SK-N-SH (cell line): ENCODE measurements at regions not wholly inside any gene's neighbourhood (a gene's known extent, or its start where the extent isn't known, plus 50 kb on each side); places are given as distances from the start of the nearest gene placed in this dataset.
A peak's percentile ranks its signal among the peaks of the same experiment; 100 is the strongest.

Experiments used
- CTCF ChIA-PET: fragments of 300-600, 350-600 bp; formaldehyde crosslinking; extraction: SDS; loops from one replicate; lab custom pipeline; 2021; lab: Yijun Ruan, JAX
- POLR2A ChIA-PET: fragments of 350-600 bp; sonication (Branson Sonifier 250); formaldehyde crosslinking; extraction: SDS; loops from one replicate; lab custom pipeline; 2020; ENCODE audit warnings: antibody characterized with exemption, inconsistent platforms; lab: Yijun Ruan, JAX
- DNase-seq: peaks from one replicate; pipeline ENCODE4 v3.0.0; 2012
- H2AFZ ChIP-seq: fragments of 200-600 bp; sonication (generic); 2 replicates; pipeline ENCODE4 v1.8.1; 2016; ENCODE audit warnings: antibody characterized with exemption, mild to moderate bottlenecking, low read depth
- H3F3A ChIP-seq: fragments of 200-600 bp; sonication (generic); replicated peaks from 2 replicates; pipeline ENCODE3; 2016; ENCODE audit warnings: antibody characterized with exemption, mild to moderate bottlenecking; ENCODE audit not compliant: insufficient read depth
- H3K27ac ChIP-seq, 2 experiments: fragments of 200-500 bp in 1 of 2; fragments of 200-600 bp in 1 of 2; sonication (Bioruptor generic) in 1 of 2; sonication (generic), shearing (Covaris generic) in 1 of 2; 2 replicates each; pipeline versions ENCODE4 v1.5.1 to v1.6.1; 2014 to 2016; ENCODE audit warnings: low read depth in 2 of 2, inconsistent platforms in 1 of 2, low read length in 1 of 2, mild to moderate bottlenecking in 1 of 2, mixed read lengths in 1 of 2
- H3K27me3 ChIP-seq: fragments of 200-600 bp; sonication (generic), shearing (Covaris generic); 2 replicates; pipeline ENCODE4 v1.6.1; 2016; ENCODE audit warnings: mixed run types; ENCODE audit not compliant: insufficient read depth
- H3K36me3 ChIP-seq, 2 experiments: fragments of 200-500 bp in 1 of 2; fragments of 200-600 bp in 1 of 2; sonication (Bioruptor generic) in 1 of 2; sonication (generic) in 1 of 2; replicated peaks in 1 of 2; 2 replicates each; pipeline versions ENCODE3 to v1.5.1; 2014 to 2016; ENCODE audit warnings: low read length in 1 of 2, mild to moderate bottlenecking in 1 of 2; ENCODE audit not compliant: insufficient read depth in 2 of 2, control insufficient read depth in 1 of 2
- H3K4me1 ChIP-seq, 2 experiments: fragments of 200-500 bp in 1 of 2; fragments of 200-600 bp in 1 of 2; sonication (Bioruptor generic) in 1 of 2; sonication (generic), shearing (Covaris generic) in 1 of 2; 2 replicates each; pipeline versions ENCODE4 v1.5.1 to v1.6.1; 2014 to 2016; ENCODE audit warnings: low read depth in 1 of 2, low read length in 1 of 2, mixed run types in 1 of 2; ENCODE audit not compliant: insufficient read depth in 2 of 2, control insufficient read depth in 1 of 2
- H3K4me2 ChIP-seq: fragments of 200-600 bp; sonication (generic), shearing (Covaris generic); 2 replicates; pipeline ENCODE4 v1.6.1; 2017; ENCODE audit warnings: mixed run types
- H3K4me3 ChIP-seq, 2 experiments: fragments of 200-500 bp in 1 of 2; fragments of 200-600 bp in 1 of 2; sonication (Bioruptor generic) in 1 of 2; sonication (generic), shearing (Covaris generic) in 1 of 2; 2 replicates each; pipeline versions ENCODE4 v1.5.1 to v1.8.1; 2014 to 2016; ENCODE audit warnings: low read depth in 2 of 2, inconsistent platforms in 1 of 2, low read length in 1 of 2, mild to moderate bottlenecking in 1 of 2, mixed read lengths in 1 of 2, moderate library complexity in 1 of 2
- H3K79me2 ChIP-seq: fragments of 200-600 bp; sonication (generic); 2 replicates; pipeline ENCODE4 v1.8.1; 2017; ENCODE audit warnings: mild to moderate bottlenecking; ENCODE audit not compliant: insufficient read depth
- H3K9ac ChIP-seq: fragments of 200-600 bp; sonication (generic); 2 replicates; pipeline ENCODE4 v1.6.1; 2017; ENCODE audit warnings: mixed run types
- H3K9me2 ChIP-seq: fragments of 200-600 bp; sonication (generic); 2 replicates; pipeline ENCODE4 v1.6.1; 2017; ENCODE audit warnings: mixed run types
- H3K9me3 ChIP-seq: fragments of 200-600 bp; sonication (generic); 2 replicates; pipeline ENCODE4 v1.6.1; 2017; ENCODE audit warnings: mixed run types, mild to moderate bottlenecking, moderate library complexity
- H4K20me1 ChIP-seq: fragments of 200-600 bp; sonication (generic); 2 replicates; pipeline ENCODE4 v1.6.1; 2017; ENCODE audit warnings: mild to moderate bottlenecking, mixed run types; ENCODE audit not compliant: insufficient read depth
- FOXJ3 ChIP-seq: sonication (generic); formaldehyde crosslinking; IDR thresholded peaks from 2 replicates; pipeline ENCODE4 v1.5.1; 2020; ENCODE audit warnings: mild to moderate bottlenecking, missing genetic modification reagents
- GABPA ChIP-seq: IDR thresholded peaks from 2 replicates; pipeline ENCODE4 v1.4.0; 2012; ENCODE audit warnings: low read depth, mild to moderate bottlenecking
- GATA2 ChIP-seq: sonication (generic); formaldehyde crosslinking; IDR thresholded peaks from 2 replicates; pipeline ENCODE4 v1.5.0; 2020; ENCODE audit warnings: mild to moderate bottlenecking, missing genetic modification reagents
- NFIC ChIP-seq: IDR thresholded peaks from 2 replicates; pipeline ENCODE4 v1.4.0; 2012; ENCODE audit warnings: borderline replicate concordance
- NRF1 ChIP-seq: IDR thresholded peaks from 2 replicates; pipeline ENCODE4 v1.6.1; 2012; ENCODE audit warnings: low read depth, mild to moderate bottlenecking, low read length
- RFX5 ChIP-seq: IDR thresholded peaks from 2 replicates; pipeline ENCODE4 v1.6.1; 2012; ENCODE audit warnings: mild to moderate bottlenecking, improper control_type of control experiment, low read length
- TCF12 ChIP-seq: IDR thresholded peaks from 2 replicates; pipeline ENCODE4 v1.4.0; 2012
- TEAD4 ChIP-seq: IDR thresholded peaks from 2 replicates; pipeline ENCODE4 v1.4.0; 2012; ENCODE audit warnings: mild to moderate bottlenecking, borderline replicate concordance; ENCODE audit not compliant: insufficient read depth
- WGBS: methylation state at CpG from one replicate; pipeline ENCODE4 v1.1.6; 2017; ENCODE audit warnings: low lambda C conversion rate; 5-methylcytosine and 5-hydroxymethylcytosine counted together
- TF ChIP-seq, protein P1 (sequence below): IDR thresholded peaks from 2 replicates; pipeline ENCODE4 v1.4.0; 2012; ENCODE audit warnings: low read depth, borderline replicate concordance
- TF ChIP-seq, protein P2 (sequence below): IDR thresholded peaks from 2 replicates; pipeline ENCODE4; 2012
- TF ChIP-seq, protein P3 (sequence below): fragments of 150-350 bp; IDR thresholded peaks from 2 replicates; pipeline ENCODE4 v1.6.1; 2016; ENCODE audit warnings: mild to moderate bottlenecking, low read depth, low read length
- TF ChIP-seq, protein P4 (sequence below): fragments of 200-600 bp; sonication (generic); IDR thresholded peaks from 2 replicates; pipeline ENCODE4 v1.6.1; 2017; ENCODE audit warnings: antibody characterized with exemption, mild to moderate bottlenecking, moderate library complexity

DNA sequence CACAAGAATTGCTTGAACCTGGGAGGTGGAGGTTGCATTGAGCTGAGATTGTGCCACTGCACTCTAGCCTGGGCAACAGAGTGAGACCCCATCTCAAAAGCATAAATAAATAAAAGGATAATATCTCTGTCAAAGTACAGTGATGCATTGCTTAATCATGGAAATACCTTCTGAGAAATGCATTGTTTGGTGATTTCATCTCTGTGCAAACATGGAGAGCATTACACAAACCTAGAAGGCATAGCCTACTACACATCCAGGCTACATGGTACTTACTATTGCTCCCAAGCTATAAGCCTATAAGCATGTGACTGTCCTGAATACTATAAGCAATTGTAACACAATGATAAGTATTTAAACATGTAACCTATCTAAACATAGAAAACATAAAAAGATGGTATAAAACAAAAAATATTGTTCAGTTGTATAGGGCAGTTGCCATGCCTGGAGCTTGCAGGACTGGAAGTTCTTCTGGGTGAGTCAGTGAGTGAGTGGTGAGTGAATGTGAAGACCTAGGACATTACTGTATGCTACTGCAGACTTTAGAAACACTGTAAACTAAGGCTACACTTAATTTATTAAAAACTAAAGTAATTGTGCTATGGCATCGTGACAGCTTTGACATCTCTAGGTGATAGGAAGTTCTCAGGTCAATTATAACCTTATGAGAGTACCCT is 93.6 kb upstream of the SNRPN start:
- Histone ChIP-seq H3K9me3 (no peaks in the 10 kb centered on the region), H3K4me3 (no peak overlapping the region), H3K9me2 (no peaks in the 10 kb centered on the region), H3K4me1 (peaks cover 3 to 12% of the 10 kb centered on the region in 2 experiments; a peak in 2 of 4 replicates), H3K4me2 (no peak overlapping the region)
- TF ChIP-seq, protein P1, sequence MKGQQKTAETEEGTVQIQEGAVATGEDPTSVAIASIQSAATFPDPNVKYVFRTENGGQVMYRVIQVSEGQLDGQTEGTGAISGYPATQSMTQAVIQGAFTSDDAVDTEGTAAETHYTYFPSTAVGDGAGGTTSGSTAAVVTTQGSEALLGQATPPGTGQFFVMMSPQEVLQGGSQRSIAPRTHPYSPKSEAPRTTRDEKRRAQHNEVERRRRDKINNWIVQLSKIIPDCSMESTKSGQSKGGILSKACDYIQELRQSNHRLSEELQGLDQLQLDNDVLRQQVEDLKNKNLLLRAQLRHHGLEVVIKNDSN, result no peak
- no peak for TF ChIP-seq TCF12
- no peak for TF ChIP-seq GABPA
- no peak for TF ChIP-seq NRF1
- TF ChIP-seq, protein P2, sequence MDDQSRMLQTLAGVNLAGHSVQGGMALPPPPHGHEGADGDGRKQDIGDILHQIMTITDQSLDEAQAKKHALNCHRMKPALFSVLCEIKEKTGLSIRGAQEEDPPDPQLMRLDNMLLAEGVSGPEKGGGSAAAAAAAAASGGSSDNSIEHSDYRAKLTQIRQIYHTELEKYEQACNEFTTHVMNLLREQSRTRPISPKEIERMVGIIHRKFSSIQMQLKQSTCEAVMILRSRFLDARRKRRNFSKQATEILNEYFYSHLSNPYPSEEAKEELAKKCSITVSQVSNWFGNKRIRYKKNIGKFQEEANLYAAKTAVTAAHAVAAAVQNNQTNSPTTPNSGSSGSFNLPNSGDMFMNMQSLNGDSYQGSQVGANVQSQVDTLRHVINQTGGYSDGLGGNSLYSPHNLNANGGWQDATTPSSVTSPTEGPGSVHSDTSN, result no peak
- TF ChIP-seq, all 33 proteins: peak for 0
- CTCF ChIA-PET, result no interaction called here
- H4K20me1 ChIP-seq, result no peaks in the 10 kb centered on the region
- H3K36me3 ChIP-seq, result no peaks in the 10 kb centered on the region
- WGBS, result 11% methylated on average over 1 of the region's 1 CpG
- peak overlapping the region in 1 of 2 experiments; percentile 92; a peak in 2 of 4 replicates for H3K27ac ChIP-seq
- no peak overlapping the region for H2AFZ ChIP-seq
- H3K27me3 ChIP-seq, result no peaks in the 10 kb centered on the region
- no peak for DNase-seq
- POLR2A ChIA-PET, result no interaction called here
- peaks cover 45% of the 10 kb centered on the region for H3F3A ChIP-seq
- peaks cover 24% of the 10 kb centered on the region for H3K79me2 ChIP-seq
- H3K9ac ChIP-seq, result no peak overlapping the region

DNA sequence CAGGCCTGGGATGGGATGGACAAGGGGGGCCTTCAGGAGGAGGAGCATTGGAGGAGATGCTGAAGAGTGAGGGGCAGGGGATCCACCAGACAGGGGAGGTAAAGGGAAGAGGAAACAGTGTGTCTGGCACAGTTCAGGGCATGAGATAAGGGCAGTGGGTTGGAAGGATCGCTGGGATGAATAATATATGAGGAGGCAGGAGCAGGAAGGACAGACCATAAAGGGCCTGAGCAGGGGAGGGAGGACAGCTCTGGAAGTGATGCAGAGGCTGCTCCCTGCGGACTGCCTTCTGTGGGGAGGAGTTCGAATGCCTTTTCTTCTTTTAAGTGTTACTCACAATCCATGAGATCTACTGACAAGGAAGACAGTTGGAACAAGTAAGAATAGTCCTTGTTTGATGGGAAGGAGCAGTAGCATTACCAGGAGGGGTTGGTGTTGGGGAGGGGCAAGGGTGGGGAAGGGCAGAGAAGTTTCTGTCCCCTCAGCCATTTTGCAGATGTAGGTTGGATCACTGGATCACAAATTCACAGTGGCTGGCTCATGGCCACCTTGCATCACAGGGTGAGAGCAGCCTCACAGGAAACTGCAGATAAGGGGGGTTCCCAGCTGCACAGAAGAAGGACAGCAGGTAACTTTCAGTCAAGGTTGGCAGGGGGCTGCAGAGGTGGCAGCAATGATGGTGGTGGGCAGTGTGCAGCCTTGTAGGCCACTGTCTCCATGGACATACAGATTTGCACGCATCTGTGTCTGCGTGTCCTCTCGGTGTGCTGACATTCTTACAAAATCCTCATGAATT is 91.9 kb upstream of the SNRPN start:
- peaks cover 38% of the 10 kb centered on the region for H3F3A ChIP-seq
- peak overlapping the region in 1 of 2 experiments; percentile 92; a peak in 3 of 4 replicates for H3K27ac ChIP-seq
- H4K20me1 ChIP-seq, result no peaks in the 10 kb centered on the region
- H3K4me2 ChIP-seq, result peak overlapping the region; percentile 77
- no peaks in the 10 kb centered on the region for H3K9me3 ChIP-seq
- no peaks in the 10 kb centered on the region for H3K36me3 ChIP-seq
- WGBS, result 19% methylated on average over 6 of the region's 6 CpGs
- H3K9ac ChIP-seq, result peak overlapping the region; percentile 54
- no peaks in the 10 kb centered on the region for H3K27me3 ChIP-seq
- H3K4me1 ChIP-seq, result peaks cover 3 to 12% of the 10 kb centered on the region in 2 experiments; a peak in 2 of 4 replicates
- POLR2A ChIA-PET, result no interaction called here
- TF ChIP-seq, protein P3, sequence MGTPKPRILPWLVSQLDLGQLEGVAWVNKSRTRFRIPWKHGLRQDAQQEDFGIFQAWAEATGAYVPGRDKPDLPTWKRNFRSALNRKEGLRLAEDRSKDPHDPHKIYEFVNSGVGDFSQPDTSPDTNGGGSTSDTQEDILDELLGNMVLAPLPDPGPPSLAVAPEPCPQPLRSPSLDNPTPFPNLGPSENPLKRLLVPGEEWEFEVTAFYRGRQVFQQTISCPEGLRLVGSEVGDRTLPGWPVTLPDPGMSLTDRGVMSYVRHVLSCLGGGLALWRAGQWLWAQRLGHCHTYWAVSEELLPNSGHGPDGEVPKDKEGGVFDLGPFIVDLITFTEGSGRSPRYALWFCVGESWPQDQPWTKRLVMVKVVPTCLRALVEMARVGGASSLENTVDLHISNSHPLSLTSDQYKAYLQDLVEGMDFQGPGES, result no peak
- TF ChIP-seq GATA2 (CRISPR knock-in tag), result no peak
- no peak for TF ChIP-seq TCF12
- TF ChIP-seq, protein P4, sequence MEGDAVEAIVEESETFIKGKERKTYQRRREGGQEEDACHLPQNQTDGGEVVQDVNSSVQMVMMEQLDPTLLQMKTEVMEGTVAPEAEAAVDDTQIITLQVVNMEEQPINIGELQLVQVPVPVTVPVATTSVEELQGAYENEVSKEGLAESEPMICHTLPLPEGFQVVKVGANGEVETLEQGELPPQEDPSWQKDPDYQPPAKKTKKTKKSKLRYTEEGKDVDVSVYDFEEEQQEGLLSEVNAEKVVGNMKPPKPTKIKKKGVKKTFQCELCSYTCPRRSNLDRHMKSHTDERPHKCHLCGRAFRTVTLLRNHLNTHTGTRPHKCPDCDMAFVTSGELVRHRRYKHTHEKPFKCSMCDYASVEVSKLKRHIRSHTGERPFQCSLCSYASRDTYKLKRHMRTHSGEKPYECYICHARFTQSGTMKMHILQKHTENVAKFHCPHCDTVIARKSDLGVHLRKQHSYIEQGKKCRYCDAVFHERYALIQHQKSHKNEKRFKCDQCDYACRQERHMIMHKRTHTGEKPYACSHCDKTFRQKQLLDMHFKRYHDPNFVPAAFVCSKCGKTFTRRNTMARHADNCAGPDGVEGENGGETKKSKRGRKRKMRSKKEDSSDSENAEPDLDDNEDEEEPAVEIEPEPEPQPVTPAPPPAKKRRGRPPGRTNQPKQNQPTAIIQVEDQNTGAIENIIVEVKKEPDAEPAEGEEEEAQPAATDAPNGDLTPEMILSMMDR, result no peak
- no peak for TF ChIP-seq TEAD4
- no peak for TF ChIP-seq NFIC
- no peak for TF ChIP-seq FOXJ3 (CRISPR knock-in tag)
- no peak for TF ChIP-seq RFX5
- peak overlapping the region; percentile 71 for H2AFZ ChIP-seq
- CTCF ChIA-PET, result no interaction called here
- peak overlapping the region; percentile 30 to 53; a peak in 3 of 4 replicates for H3K4me3 ChIP-seq
- no peaks in the 10 kb centered on the region for H3K9me2 ChIP-seq
- no peak for DNase-seq
- H3K79me2 ChIP-seq, result peaks cover 23% of the 10 kb centered on the region
